ENCODE measurements at regions not wholly inside any gene's neighbourhood (a gene's known extent, or its start where the extent isn't known, plus 50 kb on each side); places are given as distances from the start of the nearest gene placed in this dataset.

DNA sequence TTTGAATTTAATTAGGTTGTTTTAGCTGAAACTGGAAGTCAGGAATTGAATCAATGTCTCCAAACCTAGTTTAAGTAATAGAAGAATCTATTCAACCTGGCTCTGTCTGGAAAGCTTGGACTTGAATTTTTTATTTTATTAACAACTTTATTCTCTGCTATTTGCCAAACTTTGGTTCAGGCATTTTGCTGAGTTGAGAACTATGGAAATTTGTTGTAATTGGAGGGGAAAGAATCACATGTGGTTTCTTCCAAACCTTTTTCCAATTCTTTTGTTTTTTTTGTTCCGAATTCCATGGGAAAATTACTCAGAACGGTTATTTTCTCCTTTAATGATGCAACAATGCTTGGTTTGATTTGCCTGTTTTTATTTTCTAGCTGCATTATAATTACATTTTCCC is 98.2 kb upstream of the RPS23 start:
- in situ Hi-C loops (cut with MboI): no loop called here
- FAIRE-seq: no peak

More for the DNA sequence above, 98.2 kb upstream of the RPS23 start:
- intact Hi-C loops (cut with micrococcal nuclease; ENCODE audit: unreplicated experiment): no loop called here
- Histone ChIP-seq H3K4me1 (ENCODE audit: control insufficient read depth, insufficient read depth, low read length) (no peaks in the 10 kb centered on the region; the same call in 1 of the 2 replicates), H3K4me2 (ENCODE audit: control insufficient read depth, insufficient read depth) (no peak overlapping the region), H2AFZ (ENCODE audit: control insufficient read depth, low read depth, low read length) (no peak overlapping the region), H3K4me3 (no peak overlapping the region), H3K27me3 (replicated peaks in 1 of 2; ENCODE audit: control insufficient read depth in 2 of 2, insufficient read depth in 2 of 2, low read length in 1 of 2) (no peaks in the 10 kb centered on the region), H3K36me3 (ENCODE audit: control insufficient read depth in 2 of 2, insufficient read depth in 2 of 2, low read length in 1 of 2) (no peaks in the 10 kb centered on the region), H3K9me3 (replicated peaks; ENCODE audit: control insufficient read depth, insufficient read depth, low read length) (peaks cover 10% of the 10 kb centered on the region), H3K79me2 (ENCODE audit: control insufficient read depth, insufficient read depth, low read length) (no peaks in the 10 kb centered on the region), H3K9ac (ENCODE audit: control insufficient read depth, insufficient read depth, low read length) (no peak overlapping the region), H3K27ac (ENCODE audit: control insufficient read depth, insufficient read depth) (no peak overlapping the region), H4K20me1 (ENCODE audit: control insufficient read depth, insufficient read depth) (no peaks in the 10 kb centered on the region)
- RAD21 ChIA-PET (ENCODE audit: unreplicated experiment): no interaction called here
- POLR2A ChIA-PET: no interaction called here
- ATAC-seq (no peak), DNase-seq (ENCODE audit: low read depth, low spot score) (no peak)
- 31% methylated on average over 2 of the region's 2 CpGs for WGBS (ENCODE audit: insufficient coverage, insufficient replicate concordance, low lambda C conversion rate, missing lambda C conversion rate)
- no TSS peak for BruUV-seq (replicated peaks)
- CTCF ChIA-PET: interaction anchor here (1.8 kb wide), 1 partner anchor 13 kb away, joined by 3 read pairs; no protein-coding TSS in a partner anchor
- SMC1A ChIA-PET (ENCODE audit: uncharacterized antibody, unreplicated experiment): interaction anchor here (1.1 to 1.4 kb wide), 3 partner anchors 13 to 36 kb away, joined by 3 read pairs; no protein-coding TSS in a partner anchor
- TF ChIP-seq ZNF24 (IDR thresholded peaks at IDR 0.05) (no peak), TARDBP (IDR thresholded peaks at IDR 0.05; ENCODE audit: borderline replicate concordance) (no peak), POLR2A (IDR thresholded peaks at IDR 0.05; ENCODE audit: low read depth, low read length) (no peak), NFYA (IDR thresholded peaks at IDR 0.05; ENCODE audit: borderline replicate concordance, low read depth, low read length) (no peak), SIX5 (IDR thresholded peaks at IDR 0.05; ENCODE audit: low read depth, low read length, severe bottlenecking) (no peak), CBX5 (IDR thresholded peaks at IDR 0.05; ENCODE audit: low read depth) (no peak), EZH2 (IDR thresholded peaks at IDR 0.05; ENCODE audit: borderline replicate concordance, control insufficient read depth, low read depth, low read length) (no peak), MYB (IDR thresholded peaks at IDR 0.05; ENCODE audit: borderline replicate concordance, low read depth, low read length) (no peak), POU2F2 (IDR thresholded peaks at IDR 0.05; ENCODE audit: borderline replicate concordance, low read depth, low read length) (no peak), TBL1XR1 (IDR thresholded peaks at IDR 0.05; ENCODE audit: low read depth, low read length) (no peak), FOXM1 (IDR thresholded peaks at IDR 0.05; ENCODE audit: low read depth, low read length) (no peak), RELA (IDR thresholded peaks at IDR 0.05; ENCODE audit: borderline replicate concordance, partially characterized antibody) (no peak)
- TF ChIP-seq, protein P1, sequence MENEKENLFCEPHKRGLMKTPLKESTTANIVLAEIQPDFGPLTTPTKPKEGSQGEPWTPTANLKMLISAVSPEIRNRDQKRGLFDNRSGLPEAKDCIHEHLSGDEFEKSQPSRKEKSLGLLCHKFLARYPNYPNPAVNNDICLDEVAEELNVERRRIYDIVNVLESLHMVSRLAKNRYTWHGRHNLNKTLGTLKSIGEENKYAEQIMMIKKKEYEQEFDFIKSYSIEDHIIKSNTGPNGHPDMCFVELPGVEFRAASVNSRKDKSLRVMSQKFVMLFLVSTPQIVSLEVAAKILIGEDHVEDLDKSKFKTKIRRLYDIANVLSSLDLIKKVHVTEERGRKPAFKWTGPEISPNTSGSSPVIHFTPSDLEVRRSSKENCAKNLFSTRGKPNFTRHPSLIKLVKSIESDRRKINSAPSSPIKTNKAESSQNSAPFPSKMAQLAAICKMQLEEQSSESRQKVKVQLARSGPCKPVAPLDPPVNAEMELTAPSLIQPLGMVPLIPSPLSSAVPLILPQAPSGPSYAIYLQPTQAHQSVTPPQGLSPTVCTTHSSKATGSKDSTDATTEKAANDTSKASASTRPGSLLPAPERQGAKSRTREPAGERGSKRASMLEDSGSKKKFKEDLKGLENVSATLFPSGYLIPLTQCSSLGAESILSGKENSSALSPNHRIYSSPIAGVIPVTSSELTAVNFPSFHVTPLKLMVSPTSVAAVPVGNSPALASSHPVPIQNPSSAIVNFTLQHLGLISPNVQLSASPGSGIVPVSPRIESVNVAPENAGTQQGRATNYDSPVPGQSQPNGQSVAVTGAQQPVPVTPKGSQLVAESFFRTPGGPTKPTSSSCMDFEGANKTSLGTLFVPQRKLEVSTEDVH (IDR thresholded peaks at IDR 0.05; ENCODE audit: low read depth, partially characterized antibody): no peak
- TF ChIP-seq, protein P2, sequence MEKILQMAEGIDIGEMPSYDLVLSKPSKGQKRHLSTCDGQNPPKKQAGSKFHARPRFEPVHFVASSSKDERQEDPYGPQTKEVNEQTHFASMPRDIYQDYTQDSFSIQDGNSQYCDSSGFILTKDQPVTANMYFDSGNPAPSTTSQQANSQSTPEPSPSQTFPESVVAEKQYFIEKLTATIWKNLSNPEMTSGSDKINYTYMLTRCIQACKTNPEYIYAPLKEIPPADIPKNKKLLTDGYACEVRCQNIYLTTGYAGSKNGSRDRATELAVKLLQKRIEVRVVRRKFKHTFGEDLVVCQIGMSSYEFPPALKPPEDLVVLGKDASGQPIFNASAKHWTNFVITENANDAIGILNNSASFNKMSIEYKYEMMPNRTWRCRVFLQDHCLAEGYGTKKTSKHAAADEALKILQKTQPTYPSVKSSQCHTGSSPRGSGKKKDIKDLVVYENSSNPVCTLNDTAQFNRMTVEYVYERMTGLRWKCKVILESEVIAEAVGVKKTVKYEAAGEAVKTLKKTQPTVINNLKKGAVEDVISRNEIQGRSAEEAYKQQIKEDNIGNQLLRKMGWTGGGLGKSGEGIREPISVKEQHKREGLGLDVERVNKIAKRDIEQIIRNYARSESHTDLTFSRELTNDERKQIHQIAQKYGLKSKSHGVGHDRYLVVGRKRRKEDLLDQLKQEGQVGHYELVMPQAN (conservative IDR thresholded peaks at IDR 0.05): no peak

Measured in GM12878 (cell line).